ENCODE measurements at regions not wholly inside any gene's neighbourhood (a gene's known extent, or its start where the extent isn't known, plus 50 kb on each side); places are given as distances from the start of the nearest gene placed in this dataset.

- Histone ChIP-seq H3K9me3 (no peaks in the 10 kb centered on the region), H3K27me3 (no peaks in the 10 kb centered on the region), H3K27ac (no peak overlapping the region), H3K4me1 (no peaks in the 10 kb centered on the region), H3K36me3 (no peaks in the 10 kb centered on the region), H3K4me3 (no peak overlapping the region)
- no peak for DNase-seq (ENCODE audit: low spot score in 2 of 2)
- intact Hi-C loops (cut with DNase I; ENCODE audit: low total_unique reads): no loop called here
- no peak for TF ChIP-seq POLR2A (IDR thresholded peaks at IDR 0.05)
- TF ChIP-seq POLR2AphosphoS5 (IDR thresholded peaks at IDR 0.05): no peak
- TF ChIP-seq CTCF (IDR thresholded peaks at IDR 0.05): no peak
These were observed 119.6 kb upstream of the TAF11L2 start for GRCh38 chr5:17378346-17378997.

GRCh38 chr5:17379100-17379951, 118.7 kb upstream of the TAF11L2 start:
- H3K4me1 ChIP-seq: no peaks in the 10 kb centered on the region
- intact Hi-C loops (cut with DNase I; ENCODE audit: low total_unique reads): no loop called here
- no peak overlapping the region for H3K27ac ChIP-seq

GRCh38 chr5:17381932-17382331, 116.1 kb upstream of the TAF11L2 start:
- no peaks in the 10 kb centered on the region for H3K4me1 ChIP-seq
- H3K36me3 ChIP-seq: no peaks in the 10 kb centered on the region
- H3K27me3 ChIP-seq: no peaks in the 10 kb centered on the region
- H3K4me3 ChIP-seq: no peak overlapping the region
- TF ChIP-seq POLR2A (IDR thresholded peaks at IDR 0.05): no peak
- no peaks in the 10 kb centered on the region for H3K9me3 ChIP-seq
- no peak overlapping the region for H3K27ac ChIP-seq
- intact Hi-C loops (cut with DNase I; ENCODE audit: low total_unique reads): no loop called here
- DNase-seq (ENCODE audit: low spot score in 2 of 2): no peak

More at GRCh38 chr5:17379100-17379951, 118.7 kb upstream of the TAF11L2 start:
- no peak for DNase-seq (ENCODE audit: low spot score in 2 of 2)
- TF ChIP-seq POLR2A (IDR thresholded peaks at IDR 0.05): no peak
- TF ChIP-seq POLR2AphosphoS5 (IDR thresholded peaks at IDR 0.05): no peak
- Histone ChIP-seq H3K36me3 (no peaks in the 10 kb centered on the region), H3K4me3 (no peak overlapping the region), H3K9me3 (no peaks in the 10 kb centered on the region), H3K27me3 (no peaks in the 10 kb centered on the region)

- H3K4me1 ChIP-seq: no peaks in the 10 kb centered on the region
- DNase-seq (ENCODE audit: low spot score in 2 of 2): no peak
- H3K27me3 ChIP-seq: no peaks in the 10 kb centered on the region
- H3K4me3 ChIP-seq: no peak overlapping the region
- no peak overlapping the region for H3K27ac ChIP-seq
- TF ChIP-seq CTCF (IDR thresholded peaks at IDR 0.05): no peak
- TF ChIP-seq POLR2A (IDR thresholded peaks at IDR 0.05): no peak
- no peaks in the 10 kb centered on the region for H3K36me3 ChIP-seq
- H3K9me3 ChIP-seq: no peaks in the 10 kb centered on the region
- intact Hi-C loops (cut with DNase I; ENCODE audit: low total_unique reads): no loop called here
These were observed 114.5 kb upstream of the TAF11L2 start for GRCh38 chr5:17383526-17383925.

GRCh38 chr5:17384181-17384580, 113.8 kb upstream of the TAF11L2 start:
- intact Hi-C loops (cut with DNase I; ENCODE audit: low total_unique reads): no loop called here
- H3K4me3 ChIP-seq: no peak overlapping the region
- H3K9me3 ChIP-seq: no peaks in the 10 kb centered on the region
- no peaks in the 10 kb centered on the region for H3K4me1 ChIP-seq
- no peak for DNase-seq (ENCODE audit: low spot score in 2 of 2)
- no peak for TF ChIP-seq CTCF (IDR thresholded peaks at IDR 0.05)
- TF ChIP-seq POLR2AphosphoS5 (IDR thresholded peaks at IDR 0.05): no peak
- no peak for TF ChIP-seq POLR2A (IDR thresholded peaks at IDR 0.05)
- H3K36me3 ChIP-seq: no peaks in the 10 kb centered on the region
- no peaks in the 10 kb centered on the region for H3K27me3 ChIP-seq
- no peak overlapping the region for H3K27ac ChIP-seq

GRCh38 chr5:17388717-17389116, 109.3 kb upstream of the TAF11L2 start:
- Histone ChIP-seq H3K27me3 (no peaks in the 10 kb centered on the region), H3K4me1 (no peaks in the 10 kb centered on the region), H3K9me3 (no peaks in the 10 kb centered on the region), H3K36me3 (no peaks in the 10 kb centered on the region), H3K27ac (no peak overlapping the region), H3K4me3 (no peak overlapping the region)
- no peak for DNase-seq (ENCODE audit: low spot score in 2 of 2)
- intact Hi-C loops (cut with DNase I; ENCODE audit: low total_unique reads): no loop called here
- TF ChIP-seq POLR2A (IDR thresholded peaks at IDR 0.05): no peak
- no peak for TF ChIP-seq POLR2AphosphoS5 (IDR thresholded peaks at IDR 0.05)
- no peak for TF ChIP-seq CTCF (IDR thresholded peaks at IDR 0.05)

Data from breast epithelium (tissue), 4 donors.